ENCODE measurements at regions not wholly inside any gene's neighbourhood (a gene's known extent, or its start where the extent isn't known, plus 50 kb on each side); places are given as distances from the start of the nearest gene placed in this dataset.

GRCh38 chr4:28209371-28209924, 1348.8 kb downstream of the STIM2 start:
- no peak for TF ChIP-seq CTCF (conservative IDR thresholded peaks at IDR 0.05)
- TF ChIP-seq EZH2 (IDR thresholded peaks at IDR 0.05; ENCODE audit: low read depth), result no peak
